Activated CD8-positive, alpha-beta T cell treated with anti-CD3 and anti-CD28 coated beads, Interleukin-2, amount 10 ng/mL, durations not matched to agents 7 days and 5 days (primary cell): ENCODE measurements at regions not wholly inside any gene's neighbourhood (a gene's known extent, or its start where the extent isn't known, plus 50 kb on each side); places are given as distances from the start of the nearest gene placed in this dataset.

Source experiments
- ATAC-seq: fragments of 150-1000 bp; cut with Tn5 transposase; one replicate; pipeline ENCODE4 v1.10.0; 2021; ENCODE audit warnings: moderate library complexity
- CTCF ChIA-PET: fragments of 350-600 bp; sonication (Branson Sonifier 250); formaldehyde crosslinking; loops from one replicate; lab custom pipeline; 2021; ENCODE audit warnings: antibody characterized with exemption; lab: Charles Lee
- POLR2A ChIA-PET: fragments of 350-600 bp; sonication (Branson Sonifier 250); formaldehyde crosslinking; loops from one replicate; lab custom pipeline; 2021; ENCODE audit warnings: antibody characterized with exemption; lab: Charles Lee
- DNase-seq: peaks from one replicate; pipeline ENCODE4 v3.0.0-alpha.2; 2020
- H3K27ac Mint-ChIP-seq: one replicate; pipeline ENCODE4 v1.8.0; 2021; ENCODE audit warnings: mild to moderate bottlenecking, mixed read lengths
- H3K27me3 Mint-ChIP-seq: one replicate; pipeline ENCODE4 v1.8.0; 2021; ENCODE audit warnings: low read depth, mixed read lengths
- H3K36me3 Mint-ChIP-seq: one replicate; pipeline ENCODE4 v1.8.0; 2021; ENCODE audit warnings: low read depth, mixed read lengths
- H3K4me1 Mint-ChIP-seq: one replicate; pipeline ENCODE4 v1.8.0; 2021; ENCODE audit warnings: low read depth, mixed read lengths
- H3K4me3 Mint-ChIP-seq: one replicate; pipeline ENCODE4 v1.8.0; 2021; ENCODE audit warnings: mild to moderate bottlenecking, mixed read lengths
- H3K9me3 Mint-ChIP-seq: one replicate; pipeline ENCODE4 v1.8.0; 2022; ENCODE audit warnings: mixed read lengths; ENCODE audit not compliant: insufficient read depth

GRCh38 chr12:16136219-16136988 is 141.1 kb downstream of the SLC15A5 start:
- H3K4me1 Mint-ChIP-seq, result no peaks in the 10 kb centered on the region
- ATAC-seq (no peak), DNase-seq (no peak)
- ChIA-PET POLR2A (no interaction called here), CTCF (no interaction called here)
- H3K36me3 Mint-ChIP-seq, result no peaks in the 10 kb centered on the region
- H3K4me3 Mint-ChIP-seq, result no peak overlapping the region
- peaks cover 26% of the 10 kb centered on the region for H3K9me3 Mint-ChIP-seq
- no peak overlapping the region for H3K27ac Mint-ChIP-seq
- H3K27me3 Mint-ChIP-seq, result no peaks in the 10 kb centered on the region

- POLR2A ChIA-PET, result no interaction called here
- H3K36me3 Mint-ChIP-seq, result no peaks in the 10 kb centered on the region
- H3K27ac Mint-ChIP-seq, result no peak overlapping the region
- ATAC-seq, result no peak
- H3K9me3 Mint-ChIP-seq, result peaks cover 30% of the 10 kb centered on the region
- CTCF ChIA-PET, result no interaction called here
- no peaks in the 10 kb centered on the region for H3K27me3 Mint-ChIP-seq
- H3K4me3 Mint-ChIP-seq, result no peak overlapping the region
- no peaks in the 10 kb centered on the region for H3K4me1 Mint-ChIP-seq
- DNase-seq, result no peak
Observed at GRCh38 chr12:16135323-16135722, 142.2 kb downstream of the SLC15A5 start.

GRCh38 chr12:16130343-16130742 is 147.1 kb downstream of the SLC15A5 start:
- ChIA-PET CTCF (no interaction called here), POLR2A (no interaction called here)
- Mint-ChIP-seq H3K9me3 (peaks cover 27% of the 10 kb centered on the region), H3K27ac (no peak overlapping the region), H3K27me3 (no peaks in the 10 kb centered on the region), H3K36me3 (no peaks in the 10 kb centered on the region), H3K4me1 (no peaks in the 10 kb centered on the region), H3K4me3 (no peak overlapping the region)
- DNase-seq, result no peak
- ATAC-seq, result no peak

GRCh38 chr12:16121953-16122352 is 155.5 kb downstream of the SLC15A5 start:
- no peak for DNase-seq
- Mint-ChIP-seq H3K4me3 (no peak overlapping the region), H3K27me3 (no peaks in the 10 kb centered on the region), H3K4me1 (no peaks in the 10 kb centered on the region), H3K36me3 (no peaks in the 10 kb centered on the region), H3K9me3 (peaks cover under 1% of the 10 kb centered on the region), H3K27ac (no peak overlapping the region)
- no peak for ATAC-seq
- POLR2A ChIA-PET, result no interaction called here
- CTCF ChIA-PET, result no interaction called here

GRCh38 chr12:16119618-16120415 is 157.7 kb downstream of the SLC15A5 start:
- ATAC-seq (no peak), DNase-seq (no peak)
- H3K27ac Mint-ChIP-seq, result no peak overlapping the region
- ChIA-PET POLR2A (no interaction called here), CTCF (no interaction called here)
- no peaks in the 10 kb centered on the region for H3K4me1 Mint-ChIP-seq
- H3K27me3 Mint-ChIP-seq, result no peaks in the 10 kb centered on the region
- no peaks in the 10 kb centered on the region for H3K9me3 Mint-ChIP-seq
- no peak overlapping the region for H3K4me3 Mint-ChIP-seq
- no peaks in the 10 kb centered on the region for H3K36me3 Mint-ChIP-seq

GRCh38 chr12:16118586-16118985 is 158.9 kb downstream of the SLC15A5 start:
- no peaks in the 10 kb centered on the region for H3K27me3 Mint-ChIP-seq
- H3K4me3 Mint-ChIP-seq, result no peak overlapping the region
- CTCF ChIA-PET, result no interaction called here

GRCh38 chr12:16112612-16113560 is 164.6 kb downstream of the SLC15A5 start:
- H3K27ac Mint-ChIP-seq, result no peak overlapping the region
- H3K9me3 Mint-ChIP-seq, result no peaks in the 10 kb centered on the region
- ATAC-seq (no peak), DNase-seq (no peak)
- no peak overlapping the region for H3K4me3 Mint-ChIP-seq
- no peaks in the 10 kb centered on the region for H3K36me3 Mint-ChIP-seq
- ChIA-PET POLR2A (no interaction called here), CTCF (no interaction called here)
- no peaks in the 10 kb centered on the region for H3K27me3 Mint-ChIP-seq
- H3K4me1 Mint-ChIP-seq, result no peaks in the 10 kb centered on the region

More at GRCh38 chr12:16118586-16118985, 158.9 kb downstream of the SLC15A5 start:
- Mint-ChIP-seq H3K9me3 (no peaks in the 10 kb centered on the region), H3K4me1 (no peaks in the 10 kb centered on the region), H3K36me3 (no peaks in the 10 kb centered on the region), H3K27ac (no peak overlapping the region)
- ATAC-seq (no peak), DNase-seq (no peak)
- POLR2A ChIA-PET, result no interaction called here

- Mint-ChIP-seq H3K9me3 (no peaks in the 10 kb centered on the region), H3K27me3 (no peaks in the 10 kb centered on the region), H3K4me3 (no peak overlapping the region), H3K36me3 (no peaks in the 10 kb centered on the region), H3K4me1 (no peaks in the 10 kb centered on the region), H3K27ac (no peak overlapping the region)
- DNase-seq (no peak), ATAC-seq (no peak)
- ChIA-PET CTCF (no interaction called here), POLR2A (no interaction called here)
Observed at GRCh38 chr12:16112130-16112529, 165.4 kb downstream of the SLC15A5 start.

- no peaks in the 10 kb centered on the region for H3K27me3 Mint-ChIP-seq
- ATAC-seq (no peak), DNase-seq (no peak)
- no peaks in the 10 kb centered on the region for H3K36me3 Mint-ChIP-seq
- ChIA-PET CTCF (no interaction called here), POLR2A (no interaction called here)
- H3K27ac Mint-ChIP-seq, result no peak overlapping the region
- H3K4me1 Mint-ChIP-seq, result no peaks in the 10 kb centered on the region
- no peak overlapping the region for H3K4me3 Mint-ChIP-seq
- peaks cover 3% of the 10 kb centered on the region for H3K9me3 Mint-ChIP-seq
Observed at GRCh38 chr12:16110596-16110995, 166.9 kb downstream of the SLC15A5 start.

GRCh38 chr12:16103851-16104250 is 173.6 kb downstream of the SLC15A5 start:
- Mint-ChIP-seq H3K9me3 (peaks cover 3% of the 10 kb centered on the region), H3K4me1 (no peaks in the 10 kb centered on the region), H3K27me3 (no peaks in the 10 kb centered on the region), H3K27ac (no peak overlapping the region), H3K36me3 (no peaks in the 10 kb centered on the region), H3K4me3 (no peak overlapping the region)
- ATAC-seq (no peak), DNase-seq (no peak)
- POLR2A ChIA-PET, result no interaction called here
- CTCF ChIA-PET, result no interaction called here

GRCh38 chr12:16100206-16100605 is 177.3 kb downstream of the SLC15A5 start:
- H3K36me3 Mint-ChIP-seq, result no peaks in the 10 kb centered on the region
- ChIA-PET POLR2A (no interaction called here), CTCF (no interaction called here)
- no peaks in the 10 kb centered on the region for H3K4me1 Mint-ChIP-seq
- no peaks in the 10 kb centered on the region for H3K27me3 Mint-ChIP-seq
- no peaks in the 10 kb centered on the region for H3K9me3 Mint-ChIP-seq
- DNase-seq, result no peak
- H3K4me3 Mint-ChIP-seq, result no peak overlapping the region
- no peak overlapping the region for H3K27ac Mint-ChIP-seq
- no peak for ATAC-seq
